Stomach (tissue), 4 donors: ENCODE measurements at regions not wholly inside any gene's neighbourhood (a gene's known extent, or its start where the extent isn't known, plus 50 kb on each side); places are given as distances from the start of the nearest gene placed in this dataset.

Source experiments
- POLR2A ChIP-seq, 4 donors: fragments of 450-650 bp; IDR thresholded peaks; one replicate each; pipeline ENCODE4 v1.6.1; 2016; ENCODE audit warnings: antibody characterized with exemption in 4 of 4, control low read depth in 2 of 4, mild to moderate bottlenecking in 1 of 4, moderate library complexity in 1 of 4
- POLR2AphosphoS5 ChIP-seq, 3 donors: sonication (generic); formaldehyde crosslinking; IDR thresholded peaks; one replicate each; pipeline ENCODE4 v1.6.1; 2016; ENCODE audit warnings: antibody characterized with exemption in 3 of 3
- TF ChIP-seq, protein P1 (sequence below), 7 experiments: fragments of 450-650 bp in 4 of 7; fragments of 200-600 bp in 3 of 7; sonication (generic) in 3 of 7; IDR thresholded peaks; one replicate each; pipeline ENCODE4 v1.5.1; 2016 to 2019; ENCODE audit warnings: antibody characterized with exemption in 7 of 7, control low read depth in 2 of 7, mild to moderate bottlenecking in 1 of 7

DNA sequence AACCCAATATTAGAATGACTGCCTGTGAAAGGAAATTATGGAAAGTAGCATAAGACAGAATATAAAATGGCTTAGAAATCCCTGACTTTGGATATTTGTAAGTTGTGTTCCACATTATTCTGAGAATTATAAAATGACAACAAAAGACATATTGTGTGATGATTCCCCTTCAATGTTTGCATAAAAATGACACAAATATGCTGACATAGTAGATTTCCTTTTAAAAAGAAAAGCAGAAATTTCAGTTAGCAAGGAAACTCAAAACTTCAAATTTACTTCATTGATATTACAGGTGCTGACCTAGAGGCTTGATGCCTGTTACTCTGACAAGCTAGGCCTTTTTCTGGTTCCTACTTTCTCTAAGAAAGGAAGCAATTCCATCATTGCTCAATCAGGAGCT is 816.9 kb upstream of the HS3ST5 start:
- TF ChIP-seq, protein P1, sequence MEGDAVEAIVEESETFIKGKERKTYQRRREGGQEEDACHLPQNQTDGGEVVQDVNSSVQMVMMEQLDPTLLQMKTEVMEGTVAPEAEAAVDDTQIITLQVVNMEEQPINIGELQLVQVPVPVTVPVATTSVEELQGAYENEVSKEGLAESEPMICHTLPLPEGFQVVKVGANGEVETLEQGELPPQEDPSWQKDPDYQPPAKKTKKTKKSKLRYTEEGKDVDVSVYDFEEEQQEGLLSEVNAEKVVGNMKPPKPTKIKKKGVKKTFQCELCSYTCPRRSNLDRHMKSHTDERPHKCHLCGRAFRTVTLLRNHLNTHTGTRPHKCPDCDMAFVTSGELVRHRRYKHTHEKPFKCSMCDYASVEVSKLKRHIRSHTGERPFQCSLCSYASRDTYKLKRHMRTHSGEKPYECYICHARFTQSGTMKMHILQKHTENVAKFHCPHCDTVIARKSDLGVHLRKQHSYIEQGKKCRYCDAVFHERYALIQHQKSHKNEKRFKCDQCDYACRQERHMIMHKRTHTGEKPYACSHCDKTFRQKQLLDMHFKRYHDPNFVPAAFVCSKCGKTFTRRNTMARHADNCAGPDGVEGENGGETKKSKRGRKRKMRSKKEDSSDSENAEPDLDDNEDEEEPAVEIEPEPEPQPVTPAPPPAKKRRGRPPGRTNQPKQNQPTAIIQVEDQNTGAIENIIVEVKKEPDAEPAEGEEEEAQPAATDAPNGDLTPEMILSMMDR (IDR thresholded peaks at IDR 0.05) = no peak
- TF ChIP-seq POLR2A (IDR thresholded peaks at IDR 0.05) = no peak
- no peak for TF ChIP-seq POLR2AphosphoS5 (IDR thresholded peaks at IDR 0.05)
